ENCODE measurements at regions not wholly inside any gene's neighbourhood (a gene's known extent, or its start where the extent isn't known, plus 50 kb on each side); places are given as distances from the start of the nearest gene placed in this dataset.

- TF ChIP-seq CTCF (conservative IDR thresholded peaks at IDR 0.05; ENCODE audit: low read depth in 2 of 2), result no peak
- no peak for TF ChIP-seq REST (IDR thresholded peaks at IDR 0.05; ENCODE audit: unreplicated experiment)
- TF ChIP-seq POLR2AphosphoS5 (IDR thresholded peaks at IDR 0.05; ENCODE audit: low read depth), result no peak
- no peak for TF ChIP-seq ZNF331 (CRISPR knock-in tag; IDR thresholded peaks at IDR 0.05; ENCODE audit: low read depth)
- TF ChIP-seq CREB1 (CRISPR knock-in tag; IDR thresholded peaks at IDR 0.05; ENCODE audit: low read depth), result no peak
- TF ChIP-seq EZH2 (IDR thresholded peaks at IDR 0.05; ENCODE audit: low read depth, unreplicated experiment), result no peak
- TF ChIP-seq EZH2phosphoT487 (IDR thresholded peaks at IDR 0.05; ENCODE audit: unreplicated experiment), result no peak
- TF ChIP-seq ZNF114 (CRISPR knock-in tag; IDR thresholded peaks at IDR 0.05), result no peak
Observed at GRCh38 chr12:14247166-14247565, 118.3 kb upstream of the ATF7IP start.

Measured in GM23338 (cell line).